Mesenchymal stem cell (in vitro differentiated cells and primary cell): ENCODE measurements at regions not wholly inside any gene's neighbourhood (a gene's known extent, or its start where the extent isn't known, plus 50 kb on each side); places are given as distances from the start of the nearest gene placed in this dataset.

ENCODE experiments used
- DNase-seq: peaks from one replicate; pipeline ENCODE4 v3.0.0-alpha.2; 2013
- H2AFZ ChIP-seq: one replicate; pipeline ENCODE4 v1.6.1; 2013; ENCODE audit warnings: low read depth, mild to moderate bottlenecking, control low read depth, inconsistent platforms, low read length, moderate library complexity
- H2AK5ac ChIP-seq: 2 replicates; pipeline ENCODE4 v1.6.1; 2013; ENCODE audit warnings: low read length, moderate library complexity, mild to moderate bottlenecking, inconsistent platforms; ENCODE audit not compliant: severe bottlenecking
- H2BK120ac ChIP-seq: one replicate; pipeline ENCODE4 v1.6.1; 2013; ENCODE audit warnings: low read depth, mild to moderate bottlenecking, inconsistent platforms, low read length, moderate library complexity
- H2BK12ac ChIP-seq, 2 experiments: one replicate each; pipeline ENCODE4 v1.6.1; 2013; ENCODE audit warnings: inconsistent platforms in 2 of 2, low read length in 2 of 2, mild to moderate bottlenecking in 2 of 2, moderate library complexity in 2 of 2, control low read depth in 1 of 2
- H2BK15ac ChIP-seq: one replicate; pipeline ENCODE4 v1.6.1; 2013; ENCODE audit warnings: mild to moderate bottlenecking, low read depth, inconsistent platforms; ENCODE audit not compliant: poor library complexity, severe bottlenecking
- H2BK5ac ChIP-seq: 2 replicates; pipeline ENCODE4 v1.6.1; 2013; ENCODE audit warnings: low read depth, mild to moderate bottlenecking, low read length, control low read depth, inconsistent platforms; ENCODE audit not compliant: poor library complexity, severe bottlenecking
- H3K14ac ChIP-seq, 2 experiments: one replicate each; pipeline ENCODE4 v1.6.1; 2013; ENCODE audit warnings: inconsistent platforms in 2 of 2, low read length in 2 of 2, control low read depth in 1 of 2, mild to moderate bottlenecking in 1 of 2, moderate library complexity in 1 of 2
- H3K18ac ChIP-seq, 2 experiments: one replicate each; pipeline ENCODE4 v1.6.1; 2013; ENCODE audit warnings: inconsistent platforms in 2 of 2, low read length in 2 of 2, control low read depth in 1 of 2, low read depth in 1 of 2, mild to moderate bottlenecking in 1 of 2
- H3K23ac ChIP-seq, 2 experiments: one replicate each; pipeline ENCODE4 v1.6.1; 2013; ENCODE audit warnings: inconsistent platforms in 2 of 2, low read length in 2 of 2, mild to moderate bottlenecking in 2 of 2, moderate library complexity in 2 of 2, control low read depth in 1 of 2
- H3K27ac ChIP-seq: 2 replicates; pipeline ENCODE4 v1.5.1; 2013; ENCODE audit warnings: mild to moderate bottlenecking, moderate library complexity, low read length, control low read depth, inconsistent platforms; ENCODE audit not compliant: poor library complexity, severe bottlenecking
- H3K27me3 ChIP-seq, 2 experiments: 2 replicates each; pipeline versions ENCODE4 v1.6.1 to v1.7.0; 2013; ENCODE audit warnings: low read length in 2 of 2, mild to moderate bottlenecking in 2 of 2, moderate library complexity in 2 of 2, control low read depth in 1 of 2, inconsistent platforms in 1 of 2; ENCODE audit not compliant: control insufficient read depth in 1 of 2, insufficient read depth in 1 of 2
- H3K36me3 ChIP-seq, 2 experiments: 2 replicates each; pipeline versions ENCODE4 v1.6.1 to v1.7.0; 2013; ENCODE audit warnings: low read length in 2 of 2, control low read depth in 1 of 2, inconsistent platforms in 1 of 2, low read depth in 1 of 2, mild to moderate bottlenecking in 1 of 2; ENCODE audit not compliant: insufficient read depth in 2 of 2, control insufficient read depth in 1 of 2
- H3K4ac ChIP-seq, 2 experiments: one replicate each; pipeline ENCODE4 v1.6.1; 2013; ENCODE audit warnings: inconsistent platforms in 2 of 2, low read length in 2 of 2, mild to moderate bottlenecking in 2 of 2, moderate library complexity in 2 of 2, control low read depth in 1 of 2, low read depth in 1 of 2
- H3K4me1 ChIP-seq: 2 replicates; pipeline ENCODE4 v1.6.1; 2013; ENCODE audit warnings: low read depth, low read length, control low read depth; ENCODE audit not compliant: control insufficient read depth, insufficient read depth
- H3K4me2 ChIP-seq: 2 replicates; pipeline ENCODE4 v1.6.1; 2013; ENCODE audit warnings: low read length, mild to moderate bottlenecking, inconsistent platforms; ENCODE audit not compliant: poor library complexity, severe bottlenecking
- H3K4me3 ChIP-seq, 2 experiments: 2 replicates each; pipeline versions ENCODE4 v1.5.1 to v1.7.0; 2013; ENCODE audit warnings: low read length in 2 of 2, mild to moderate bottlenecking in 2 of 2, control low read depth in 1 of 2, low read depth in 1 of 2; ENCODE audit not compliant: insufficient read depth in 1 of 2
- H3K79me1 ChIP-seq: replicated peaks from 2 replicates; pipeline ENCODE4 v1.6.1; 2013; ENCODE audit warnings: mild to moderate bottlenecking, control low read depth, low read length, inconsistent platforms; ENCODE audit not compliant: poor library complexity, severe bottlenecking
- H3K9ac ChIP-seq: 2 replicates; pipeline ENCODE4 v1.7.0; 2013; ENCODE audit warnings: mild to moderate bottlenecking, low read length, moderate library complexity
- H3K9me3 ChIP-seq: 2 replicates; pipeline ENCODE4 v1.7.0; 2013; ENCODE audit warnings: mild to moderate bottlenecking, low read length; ENCODE audit not compliant: control insufficient read depth
- H4K8ac ChIP-seq: one replicate; pipeline ENCODE4 v1.6.1; 2013; ENCODE audit warnings: inconsistent platforms, mild to moderate bottlenecking, low read length, moderate library complexity
- H4K91ac ChIP-seq: one replicate; pipeline ENCODE4 v1.6.1; 2013; ENCODE audit warnings: mild to moderate bottlenecking, low read length, inconsistent platforms
- WGBS: methylation state at CpG from one replicate; pipeline ENCODE4 v1.1.7; 2013; ENCODE audit warnings: mixed read lengths; 5-methylcytosine and 5-hydroxymethylcytosine counted together

DNA sequence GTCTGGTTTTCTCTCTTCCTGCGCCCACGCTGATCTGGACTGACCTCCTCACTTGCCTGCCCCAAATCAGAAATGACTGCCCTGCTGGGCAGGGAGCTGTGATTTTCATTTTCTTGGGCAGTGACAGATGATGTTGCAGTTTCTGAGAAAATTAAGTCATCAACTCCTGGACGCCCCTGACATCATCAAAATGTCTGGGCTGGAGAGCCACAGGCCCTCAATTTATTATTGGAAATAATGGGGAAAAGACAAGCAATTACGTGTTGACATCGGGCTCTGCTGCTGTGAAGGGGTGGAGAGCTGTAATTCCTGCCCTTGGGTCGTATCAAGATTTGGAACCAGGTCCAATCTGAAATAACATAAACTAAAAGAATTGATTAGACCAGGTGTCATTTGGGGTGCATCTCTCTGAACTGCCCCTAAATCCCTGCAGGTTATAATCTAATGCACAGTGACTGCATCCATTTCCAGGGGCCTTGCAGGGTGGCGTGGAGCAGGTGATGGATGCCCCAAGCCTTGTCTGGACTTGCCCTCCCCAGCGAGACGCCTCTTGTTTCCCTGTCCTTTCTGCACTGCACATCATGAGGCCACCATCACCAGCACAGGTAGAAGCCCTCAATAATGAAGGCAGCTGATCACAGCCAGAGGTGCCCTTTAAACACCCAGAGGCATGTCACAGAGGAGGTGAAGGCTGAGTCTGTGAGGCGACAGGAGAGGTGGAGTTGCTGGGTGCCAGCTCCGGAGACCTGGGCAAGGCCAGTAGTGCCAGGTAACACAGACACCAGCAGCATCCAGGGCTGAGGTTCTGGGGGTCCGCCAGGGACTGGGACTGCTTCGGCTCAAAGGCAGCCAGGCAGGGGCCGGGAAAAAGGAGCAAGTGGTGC, 98.7 kb downstream of the HTR5A start:
- Histone ChIP-seq H3K36me3 (no peaks in the 10 kb centered on the region), H3K9me3 (peaks cover 4% of the 10 kb centered on the region), H2BK15ac (peak overlapping the region; percentile 33), H3K18ac (no peak overlapping the region), H3K4me3 (no peak overlapping the region), H3K4me2 (no peak overlapping the region), H2AFZ (peak overlapping the region; percentile 16), H2BK12ac (no peak overlapping the region), H3K4me1 (no peaks in the 10 kb centered on the region), H4K91ac (no peak overlapping the region), H3K9ac (no peak overlapping the region), H3K27me3 (peaks cover 0 to 20% of the 10 kb centered on the region in 2 experiments), H2BK120ac (no peak overlapping the region), H3K23ac (no peak overlapping the region), H3K4ac (no peak overlapping the region), H3K79me1 (no peaks in the 10 kb centered on the region), H2AK5ac (no peak overlapping the region), H3K14ac (no peak overlapping the region), H4K8ac (no peak overlapping the region), H2BK5ac (no peak overlapping the region), H3K27ac (no peak overlapping the region)
- no peak for DNase-seq
- 85% methylated on average over 13 of the region's 14 CpGs for WGBS

DNA sequence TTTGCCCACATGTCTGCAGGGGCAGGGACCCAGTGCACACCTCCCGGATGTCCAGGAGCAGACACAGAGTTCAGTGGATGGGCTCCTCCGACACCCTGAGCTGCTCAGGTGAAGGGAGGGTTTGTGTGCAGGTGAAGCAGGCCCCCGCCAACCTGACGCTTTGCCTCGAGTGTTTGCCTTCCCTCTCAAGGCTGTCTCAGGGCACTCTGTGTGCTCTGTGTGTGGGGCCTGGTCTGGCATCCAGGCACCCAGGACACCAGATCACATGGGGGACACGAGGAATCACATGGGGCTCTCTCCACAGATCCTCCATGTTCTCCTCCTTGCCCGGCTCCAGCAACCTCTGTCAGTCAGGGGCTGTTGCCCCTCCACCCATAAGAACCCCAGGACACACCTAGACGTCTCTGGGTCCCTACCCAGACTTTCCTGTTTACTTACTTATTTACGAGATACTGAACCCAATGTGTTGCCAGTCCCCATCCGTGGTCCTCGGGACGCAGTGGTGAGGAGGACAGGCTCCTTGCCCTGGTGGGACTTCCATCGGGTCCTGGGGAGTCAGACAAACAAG, 99.5 kb downstream of the HTR5A start:
- DNase-seq: no peak
- Histone ChIP-seq H4K8ac (no peak overlapping the region), H3K4me1 (no peaks in the 10 kb centered on the region), H3K23ac (no peak overlapping the region), H3K79me1 (no peaks in the 10 kb centered on the region), H3K4me2 (no peak overlapping the region), H3K27me3 (peaks cover 0 to 20% of the 10 kb centered on the region in 2 experiments), H3K9me3 (peaks cover 4% of the 10 kb centered on the region), H3K18ac (no peak overlapping the region), H2BK120ac (no peak overlapping the region), H4K91ac (no peak overlapping the region), H3K4me3 (no peak overlapping the region), H2AK5ac (no peak overlapping the region), H3K36me3 (no peaks in the 10 kb centered on the region), H3K4ac (no peak overlapping the region), H2AFZ (no peak overlapping the region), H2BK5ac (no peak overlapping the region), H2BK12ac (no peak overlapping the region), H2BK15ac (no peak overlapping the region), H3K27ac (no peak overlapping the region), H3K9ac (no peak overlapping the region), H3K14ac (no peak overlapping the region)
- WGBS: 82% methylated on average over 13 of the region's 13 CpGs

DNA sequence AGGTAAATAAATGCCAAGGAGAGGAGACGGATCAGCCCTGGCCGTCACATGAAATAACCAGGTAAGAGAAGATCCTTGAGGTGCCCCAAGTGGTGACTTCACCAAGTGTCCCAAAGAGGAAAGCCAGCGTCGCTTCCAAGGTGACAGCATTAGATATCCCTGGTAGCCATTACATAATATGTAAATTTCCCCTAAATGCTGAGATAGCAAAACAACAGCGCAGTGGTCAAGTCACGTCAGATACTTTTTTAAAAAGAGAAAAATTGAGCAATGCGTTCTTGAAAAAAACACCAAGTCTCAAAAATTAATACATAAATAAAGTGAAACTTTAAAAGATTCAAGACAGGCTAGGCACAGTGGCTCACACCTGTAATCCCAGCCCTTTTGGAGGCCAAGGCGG, 100.2 kb downstream of the HTR5A start:
- H3K36me3 ChIP-seq: no peaks in the 10 kb centered on the region
- H3K14ac ChIP-seq: no peak overlapping the region
- no peak overlapping the region for H4K8ac ChIP-seq
- H2BK120ac ChIP-seq: no peak overlapping the region
- H3K4me2 ChIP-seq: no peak overlapping the region
- H3K27ac ChIP-seq: no peak overlapping the region
- no peak overlapping the region for H4K91ac ChIP-seq
- H3K4me1 ChIP-seq: no peaks in the 10 kb centered on the region
- no peak for DNase-seq
- peaks cover 7% of the 10 kb centered on the region for H3K9me3 ChIP-seq
- no peaks in the 10 kb centered on the region for H3K79me1 ChIP-seq
- peaks cover 0 to 24% of the 10 kb centered on the region in 2 experiments for H3K27me3 ChIP-seq
- no peak overlapping the region for H3K4ac ChIP-seq
- H2AK5ac ChIP-seq: no peak overlapping the region
- WGBS: 68% methylated on average over 8 of the region's 8 CpGs
- no peak overlapping the region for H3K18ac ChIP-seq
- H2BK5ac ChIP-seq: no peak overlapping the region
- H2BK15ac ChIP-seq: no peak overlapping the region
- no peak overlapping the region for H2AFZ ChIP-seq
- H3K4me3 ChIP-seq: no peak overlapping the region
- H2BK12ac ChIP-seq: no peak overlapping the region
- no peak overlapping the region for H3K9ac ChIP-seq
- H3K23ac ChIP-seq: no peak overlapping the region

DNA sequence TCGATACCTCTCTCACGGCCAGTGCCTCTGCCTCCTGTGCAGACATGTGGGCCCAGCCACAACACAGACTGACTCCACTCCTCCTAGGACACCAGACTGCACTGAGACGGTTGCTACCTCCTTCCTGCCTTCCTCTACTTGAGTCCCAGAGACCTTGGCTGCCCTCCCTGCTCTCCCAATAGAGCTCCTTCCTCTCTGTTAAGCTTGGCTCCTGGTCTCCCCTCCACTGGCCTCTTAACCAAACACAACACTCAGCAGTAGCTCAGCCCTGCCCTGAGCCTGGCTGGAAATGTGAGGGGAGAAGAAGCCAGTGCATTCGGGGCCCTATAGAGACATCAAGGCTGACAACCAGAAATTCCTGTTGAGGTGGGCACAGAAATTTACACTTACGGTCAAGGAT, 102.0 kb downstream of the HTR5A start:
- Histone ChIP-seq H3K18ac (no peak overlapping the region), H3K9ac (no peak overlapping the region), H3K4me2 (no peak overlapping the region), H4K8ac (no peak overlapping the region), H2BK5ac (no peak overlapping the region), H2BK15ac (no peak overlapping the region), H4K91ac (no peak overlapping the region), H3K4me1 (no peaks in the 10 kb centered on the region), H3K27ac (no peak overlapping the region), H3K4me3 (no peak overlapping the region), H3K9me3 (peaks cover 16% of the 10 kb centered on the region), H3K36me3 (no peaks in the 10 kb centered on the region), H3K23ac (no peak overlapping the region), H2BK120ac (no peak overlapping the region), H3K27me3 (peaks cover 0 to 24% of the 10 kb centered on the region in 2 experiments), H3K4ac (no peak overlapping the region), H2AK5ac (no peak overlapping the region), H3K14ac (no peak overlapping the region), H2AFZ (no peak overlapping the region), H2BK12ac (no peak overlapping the region), H3K79me1 (no peaks in the 10 kb centered on the region)
- no peak for DNase-seq
- 75% methylated on average over 5 of the region's 5 CpGs for WGBS
